ENCODE measurements at regions not wholly inside any gene's neighbourhood (a gene's known extent, or its start where the extent isn't known, plus 50 kb on each side); places are given as distances from the start of the nearest gene placed in this dataset.
"Not testable (repeated sequence)": the region's sequence is repeated elsewhere in the genome, so short reads cannot be mapped to it uniquely, and the experiment has no call there.

DNA sequence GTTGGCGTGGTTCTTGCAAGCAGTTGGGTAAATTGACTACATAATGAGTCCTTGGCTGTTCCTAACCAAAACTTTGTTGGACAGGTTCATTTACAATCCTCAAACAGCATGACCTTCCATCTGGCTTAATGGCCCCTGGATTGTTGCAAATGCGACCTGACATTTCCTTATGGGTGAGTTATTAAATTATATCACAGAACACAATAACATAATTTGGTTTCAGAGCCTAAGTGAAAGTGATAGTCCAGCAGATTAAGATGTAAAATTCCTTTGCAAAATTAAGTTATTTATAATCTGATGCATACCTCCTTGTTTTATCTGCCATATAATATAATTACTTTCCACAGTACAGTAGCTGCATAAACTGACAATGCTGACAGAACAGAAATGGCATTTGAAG, 224.4 kb downstream of the TUSC1 start:
- Histone ChIP-seq H3K27ac (ENCODE audit: low read depth, low read length) (no peak overlapping the region), H3K9ac (ENCODE audit: low read length) (no peak overlapping the region), H3K36me3 (ENCODE audit: insufficient read depth, low read length) (no peaks in the 10 kb centered on the region), H3K4me3 (ENCODE audit: low read depth in 1 of 2, low read length in 2 of 2) (no peak overlapping the region), H3K4me1 (ENCODE audit: insufficient read depth, low read length) (no peaks in the 10 kb centered on the region), H3K9me3 (ENCODE audit: low read length) (no peaks in the 10 kb centered on the region), H3K27me3 (ENCODE audit: control insufficient read depth in 1 of 2, insufficient read depth in 2 of 2, low read length in 2 of 2) (no peaks in the 10 kb centered on the region)

DNA sequence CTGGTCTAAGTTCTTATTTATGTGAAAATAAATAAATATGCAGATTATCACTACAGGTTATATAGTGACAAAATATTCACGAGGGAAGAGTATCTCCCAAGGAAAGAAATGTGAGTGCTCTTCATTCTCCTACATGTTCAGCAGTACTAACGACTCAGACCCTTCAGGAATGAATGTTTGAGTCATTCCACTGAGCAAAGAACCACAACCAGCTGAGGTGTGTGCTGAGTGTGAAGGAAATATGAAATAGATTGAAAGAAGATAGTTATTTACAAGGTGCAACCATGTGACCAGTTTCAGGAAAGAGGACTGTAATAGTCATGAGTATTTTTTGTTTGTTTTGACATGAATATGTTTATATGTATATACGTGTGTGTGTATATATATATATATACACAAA, 228.7 kb downstream of the TUSC1 start:
- H3K27ac ChIP-seq (ENCODE audit: low read depth, low read length) = no peak overlapping the region
- no peaks in the 10 kb centered on the region for H3K27me3 ChIP-seq (ENCODE audit: control insufficient read depth in 1 of 2, insufficient read depth in 2 of 2, low read length in 2 of 2)
- no peak overlapping the region for H3K9ac ChIP-seq (ENCODE audit: low read length)
- H3K4me3 ChIP-seq (ENCODE audit: low read depth in 1 of 2, low read length in 2 of 2) = no peak overlapping the region
- H3K36me3 ChIP-seq (ENCODE audit: insufficient read depth, low read length) = no peaks in the 10 kb centered on the region
- no peaks in the 10 kb centered on the region for H3K9me3 ChIP-seq (ENCODE audit: low read length)
- no peaks in the 10 kb centered on the region for H3K4me1 ChIP-seq (ENCODE audit: insufficient read depth, low read length)

- not testable (repeated sequence) for H3K36me3 ChIP-seq (ENCODE audit: insufficient read depth, low read length); H3K4me1 ChIP-seq (ENCODE audit: insufficient read depth, low read length); H3K27ac ChIP-seq (ENCODE audit: low read depth, low read length); H3K9ac ChIP-seq (ENCODE audit: low read length); H3K27me3 ChIP-seq (ENCODE audit: control insufficient read depth in 1 of 2, insufficient read depth in 2 of 2, low read length in 2 of 2); H3K9me3 ChIP-seq (ENCODE audit: low read length); H3K4me3 ChIP-seq (ENCODE audit: low read depth in 1 of 2, low read length in 2 of 2)
Observed at GRCh38 chr9:25445721-25446120, 232.5 kb downstream of the TUSC1 start.

- no peak overlapping the region for H3K27ac ChIP-seq (ENCODE audit: low read depth, low read length)
- no peaks in the 10 kb centered on the region for H3K36me3 ChIP-seq (ENCODE audit: insufficient read depth, low read length)
- H3K9me3 ChIP-seq (ENCODE audit: low read length) = no peaks in the 10 kb centered on the region
- H3K4me3 ChIP-seq (ENCODE audit: low read depth in 1 of 2, low read length in 2 of 2) = no peak overlapping the region
- H3K4me1 ChIP-seq (ENCODE audit: insufficient read depth, low read length) = no peaks in the 10 kb centered on the region
- H3K9ac ChIP-seq (ENCODE audit: low read length) = no peak overlapping the region
- H3K27me3 ChIP-seq (ENCODE audit: control insufficient read depth in 1 of 2, insufficient read depth in 2 of 2, low read length in 2 of 2) = no peaks in the 10 kb centered on the region
Observed at GRCh38 chr9:25442526-25442925, 235.7 kb downstream of the TUSC1 start.

GRCh38 chr9:25427898-25428297, 250.3 kb downstream of the TUSC1 start:
- Histone ChIP-seq H3K36me3 (ENCODE audit: insufficient read depth, low read length) (no peaks in the 10 kb centered on the region), H3K4me1 (ENCODE audit: insufficient read depth, low read length) (no peaks in the 10 kb centered on the region), H3K27ac (ENCODE audit: low read depth, low read length) (no peak overlapping the region), H3K9me3 (ENCODE audit: low read length) (no peaks in the 10 kb centered on the region), H3K4me3 (ENCODE audit: low read depth in 1 of 2, low read length in 2 of 2) (no peak overlapping the region), H3K27me3 (ENCODE audit: control insufficient read depth in 1 of 2, insufficient read depth in 2 of 2, low read length in 2 of 2) (no peaks in the 10 kb centered on the region), H3K9ac (ENCODE audit: low read length) (no peak overlapping the region)

- no peaks in the 10 kb centered on the region for H3K9me3 ChIP-seq (ENCODE audit: low read length)
- no peaks in the 10 kb centered on the region for H3K27me3 ChIP-seq (ENCODE audit: control insufficient read depth in 1 of 2, insufficient read depth in 2 of 2, low read length in 2 of 2)
- H3K4me3 ChIP-seq (ENCODE audit: low read depth in 1 of 2, low read length in 2 of 2) = no peak overlapping the region
- H3K27ac ChIP-seq (ENCODE audit: low read depth, low read length) = no peak overlapping the region
- H3K36me3 ChIP-seq (ENCODE audit: insufficient read depth, low read length) = no peaks in the 10 kb centered on the region
- no peak overlapping the region for H3K9ac ChIP-seq (ENCODE audit: low read length)
- no peaks in the 10 kb centered on the region for H3K4me1 ChIP-seq (ENCODE audit: insufficient read depth, low read length)
Observed at GRCh38 chr9:25427290-25427689, 251.0 kb downstream of the TUSC1 start.

GRCh38 chr9:25421560-25421959, 256.7 kb downstream of the TUSC1 start:
- H3K27me3 ChIP-seq (ENCODE audit: control insufficient read depth in 1 of 2, insufficient read depth in 2 of 2, low read length in 2 of 2) = no peaks in the 10 kb centered on the region
- no peak overlapping the region for H3K27ac ChIP-seq (ENCODE audit: low read depth, low read length)

DNA sequence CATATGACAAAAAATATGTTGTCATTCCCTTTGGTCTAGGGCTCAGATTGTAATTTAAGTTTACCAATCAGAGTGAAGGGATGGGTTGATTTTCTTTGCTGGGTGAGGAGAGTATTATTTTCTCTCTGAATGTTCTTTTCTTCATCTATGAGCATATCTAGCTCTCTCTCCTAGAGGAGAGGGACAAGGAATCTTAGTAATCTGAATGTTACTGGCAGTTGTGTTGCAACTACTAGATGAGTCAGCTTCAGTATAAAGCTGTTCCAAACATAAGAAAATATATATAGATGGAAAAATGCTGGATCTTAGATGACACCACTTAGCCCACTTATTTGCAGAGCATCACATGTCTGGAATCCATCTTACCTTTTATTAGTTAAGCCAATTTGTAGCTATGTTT, 259.3 kb downstream of the TUSC1 start:
- Histone ChIP-seq H3K4me1 (ENCODE audit: insufficient read depth, low read length) (no peaks in the 10 kb centered on the region), H3K36me3 (ENCODE audit: insufficient read depth, low read length) (no peaks in the 10 kb centered on the region), H3K27me3 (ENCODE audit: control insufficient read depth in 1 of 2, insufficient read depth in 2 of 2, low read length in 2 of 2) (no peaks in the 10 kb centered on the region), H3K9ac (ENCODE audit: low read length) (no peak overlapping the region), H3K27ac (ENCODE audit: low read depth, low read length) (no peak overlapping the region), H3K4me3 (ENCODE audit: low read depth in 1 of 2, low read length in 2 of 2) (no peak overlapping the region), H3K9me3 (ENCODE audit: low read length) (no peaks in the 10 kb centered on the region)

More at GRCh38 chr9:25421560-25421959, 256.7 kb downstream of the TUSC1 start:
- Histone ChIP-seq H3K4me1 (ENCODE audit: insufficient read depth, low read length) (no peaks in the 10 kb centered on the region), H3K9me3 (ENCODE audit: low read length) (no peaks in the 10 kb centered on the region), H3K36me3 (ENCODE audit: insufficient read depth, low read length) (no peaks in the 10 kb centered on the region), H3K9ac (ENCODE audit: low read length) (no peak overlapping the region), H3K4me3 (ENCODE audit: low read depth in 1 of 2, low read length in 2 of 2) (no peak overlapping the region)

DNA sequence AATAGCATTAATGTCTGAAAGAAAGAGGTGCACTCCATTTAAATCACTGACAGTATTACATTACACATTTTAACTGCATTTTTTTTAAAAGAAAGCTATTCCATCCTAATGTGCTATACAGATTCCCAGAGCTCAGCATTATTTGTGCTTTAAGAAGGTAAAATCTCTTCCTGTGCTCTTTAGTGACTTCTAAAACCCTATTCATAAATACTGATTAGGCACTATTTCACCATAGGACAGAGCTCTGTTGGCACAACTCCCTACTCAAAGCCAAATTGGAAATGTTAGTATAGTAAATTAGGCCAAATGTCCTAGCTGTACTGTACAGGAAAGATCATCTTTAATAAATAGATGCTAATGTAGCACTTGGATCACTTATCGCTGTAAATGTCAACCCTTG, 262.5 kb downstream of the TUSC1 start:
- Histone ChIP-seq H3K27me3 (ENCODE audit: control insufficient read depth in 1 of 2, insufficient read depth in 2 of 2, low read length in 2 of 2) (no peaks in the 10 kb centered on the region), H3K4me3 (ENCODE audit: low read depth in 1 of 2, low read length in 2 of 2) (no peak overlapping the region), H3K36me3 (ENCODE audit: insufficient read depth, low read length) (no peaks in the 10 kb centered on the region), H3K4me1 (ENCODE audit: insufficient read depth, low read length) (no peaks in the 10 kb centered on the region), H3K9me3 (ENCODE audit: low read length) (no peaks in the 10 kb centered on the region), H3K9ac (ENCODE audit: low read length) (no peak overlapping the region), H3K27ac (ENCODE audit: low read depth, low read length) (no peak overlapping the region)

GRCh38 chr9:25412646-25413045, 265.6 kb downstream of the TUSC1 start:
- Histone ChIP-seq H3K9me3 (ENCODE audit: low read length) (no peaks in the 10 kb centered on the region), H3K4me1 (ENCODE audit: insufficient read depth, low read length) (no peaks in the 10 kb centered on the region), H3K27me3 (ENCODE audit: control insufficient read depth in 1 of 2, insufficient read depth in 2 of 2, low read length in 2 of 2) (no peaks in the 10 kb centered on the region), H3K4me3 (ENCODE audit: low read depth in 1 of 2, low read length in 2 of 2) (no peak overlapping the region), H3K9ac (ENCODE audit: low read length) (no peak overlapping the region), H3K36me3 (ENCODE audit: insufficient read depth, low read length) (no peaks in the 10 kb centered on the region), H3K27ac (ENCODE audit: low read depth, low read length) (no peak overlapping the region)

DNA sequence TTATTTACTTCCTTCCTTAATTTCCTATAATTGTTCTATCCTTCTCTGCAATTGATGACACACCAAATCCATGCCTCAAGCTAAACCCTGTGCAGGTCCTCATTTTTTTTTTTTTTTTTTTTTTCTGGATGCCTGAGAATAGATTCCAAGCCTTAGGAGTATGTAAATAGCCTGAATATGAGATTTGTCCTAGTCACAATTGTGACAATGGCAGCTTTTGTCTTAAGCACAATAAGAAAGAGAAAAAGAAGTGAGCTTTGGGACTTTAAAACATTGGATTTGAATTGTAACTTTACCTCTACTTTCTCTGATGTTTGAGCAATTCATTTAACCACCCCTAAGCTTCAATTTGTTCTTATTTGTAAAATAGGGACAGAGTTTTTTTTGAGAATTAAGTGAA, 280.5 kb downstream of the TUSC1 start:
- H3K27me3 ChIP-seq (ENCODE audit: control insufficient read depth in 1 of 2, insufficient read depth in 2 of 2, low read length in 2 of 2) = no peaks in the 10 kb centered on the region

GRCh38 chr9:25396828-25397227, 281.4 kb downstream of the TUSC1 start:
- Histone ChIP-seq H3K4me1 (ENCODE audit: insufficient read depth, low read length) (no peaks in the 10 kb centered on the region), H3K27ac (ENCODE audit: low read depth, low read length) (no peak overlapping the region), H3K9ac (ENCODE audit: low read length) (no peak overlapping the region), H3K36me3 (ENCODE audit: insufficient read depth, low read length) (no peaks in the 10 kb centered on the region), H3K27me3 (ENCODE audit: control insufficient read depth in 1 of 2, insufficient read depth in 2 of 2, low read length in 2 of 2) (no peaks in the 10 kb centered on the region), H3K9me3 (ENCODE audit: low read length) (no peaks in the 10 kb centered on the region), H3K4me3 (ENCODE audit: low read depth in 1 of 2, low read length in 2 of 2) (no peak overlapping the region)

More for the DNA sequence above, 280.5 kb downstream of the TUSC1 start:
- Histone ChIP-seq H3K4me3 (ENCODE audit: low read depth in 1 of 2, low read length in 2 of 2) (no peak overlapping the region), H3K9me3 (ENCODE audit: low read length) (no peaks in the 10 kb centered on the region), H3K36me3 (ENCODE audit: insufficient read depth, low read length) (no peaks in the 10 kb centered on the region), H3K9ac (ENCODE audit: low read length) (no peak overlapping the region), H3K27ac (ENCODE audit: low read depth, low read length) (no peak overlapping the region), H3K4me1 (ENCODE audit: insufficient read depth, low read length) (no peaks in the 10 kb centered on the region)
